Activated naive CD8-positive, alpha-beta T cell treated with anti-CD3 and anti-CD28 coated beads, Interleukin-2, amount 10 ng/mL, durations not matched to agents 7 days and 5 days (primary cell): ENCODE measurements at regions not wholly inside any gene's neighbourhood (a gene's known extent, or its start where the extent isn't known, plus 50 kb on each side); places are given as distances from the start of the nearest gene placed in this dataset.

Experiments used
- ATAC-seq: fragments of 150-1000 bp; cut with Tn5 transposase; one replicate; pipeline ENCODE4 v1.10.0; 2021; ENCODE audit warnings: low read depth, moderate library complexity
- POLR2A ChIA-PET: fragments of 350-600 bp; sonication (Branson Sonifier 250); formaldehyde crosslinking; loops from one replicate; lab custom pipeline; 2021; ENCODE audit warnings: antibody characterized with exemption; lab: Charles Lee
- DNase-seq: peaks from one replicate; pipeline ENCODE4 v3.0.0; 2021
- H3K27ac Mint-ChIP-seq: one replicate; pipeline ENCODE4 v1.8.0; 2022; ENCODE audit warnings: mild to moderate bottlenecking, mixed read lengths
- H3K27me3 Mint-ChIP-seq: one replicate; pipeline ENCODE4 v1.8.0; 2022; ENCODE audit warnings: mild to moderate bottlenecking, moderate library complexity, mixed read lengths
- H3K36me3 Mint-ChIP-seq: one replicate; pipeline ENCODE4 v1.8.0; 2021; ENCODE audit warnings: mild to moderate bottlenecking, mixed read lengths
- H3K4me1 Mint-ChIP-seq: one replicate; pipeline ENCODE4 v1.8.0; 2021; ENCODE audit warnings: mixed read lengths
- H3K4me3 Mint-ChIP-seq: one replicate; pipeline ENCODE4 v1.8.0; 2022; ENCODE audit warnings: mild to moderate bottlenecking, moderate library complexity, mixed read lengths
- H3K9me3 Mint-ChIP-seq: one replicate; pipeline ENCODE4 v1.8.0; 2021; ENCODE audit warnings: mixed read lengths

DNA sequence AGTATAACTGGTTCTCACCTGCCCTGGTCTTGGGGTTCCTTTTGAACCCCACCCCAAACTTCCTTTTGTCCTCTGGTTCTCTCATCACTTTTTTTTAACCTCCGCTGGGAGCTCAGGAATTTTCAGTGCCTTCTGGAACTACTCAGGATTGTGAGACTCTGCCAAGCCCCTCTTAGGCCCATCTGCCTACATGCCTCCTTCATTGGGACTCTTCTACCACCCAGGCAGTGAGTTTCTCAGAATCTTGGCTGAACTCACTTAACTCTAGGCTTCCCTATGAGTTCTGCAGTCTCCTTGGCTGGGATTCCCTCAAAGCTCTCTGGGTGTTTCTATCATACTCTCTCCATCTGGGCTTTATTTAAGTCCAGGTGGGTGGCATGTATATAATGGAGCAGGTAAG is 86.3 kb downstream of the MDH1 start:
- POLR2A ChIA-PET = no interaction called here
- H3K27me3 Mint-ChIP-seq = peaks cover 3% of the 10 kb centered on the region
- H3K27ac Mint-ChIP-seq = no peak overlapping the region
- no peak for ATAC-seq
- no peak overlapping the region for H3K4me3 Mint-ChIP-seq
- no peaks in the 10 kb centered on the region for H3K9me3 Mint-ChIP-seq
- no peaks in the 10 kb centered on the region for H3K36me3 Mint-ChIP-seq
- H3K4me1 Mint-ChIP-seq = peaks cover 2% of the 10 kb centered on the region
- no peak for DNase-seq

DNA sequence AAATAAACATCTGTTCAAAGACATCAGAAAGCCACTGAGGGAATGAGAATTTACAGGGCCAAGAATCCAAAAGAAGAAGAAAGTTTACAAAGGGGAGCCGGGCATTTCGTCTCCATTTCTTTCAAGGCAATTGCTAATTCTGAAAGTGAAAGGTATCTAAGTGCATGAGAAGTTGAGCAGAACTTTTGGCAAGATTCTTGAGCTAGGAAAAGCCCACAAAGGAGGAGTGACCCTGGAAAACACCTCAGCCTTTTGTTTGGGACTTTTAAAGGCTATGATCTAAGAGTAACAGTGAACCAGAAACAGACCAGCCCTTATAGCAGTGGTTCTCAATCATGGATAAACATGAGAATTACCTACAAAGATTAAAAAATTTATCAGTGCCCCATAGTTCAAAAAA is 87.4 kb downstream of the MDH1 start:
- Mint-ChIP-seq H3K27me3 (peaks cover 3% of the 10 kb centered on the region), H3K27ac (no peak overlapping the region), H3K9me3 (no peaks in the 10 kb centered on the region), H3K4me1 (peaks cover 2% of the 10 kb centered on the region), H3K36me3 (no peaks in the 10 kb centered on the region), H3K4me3 (no peak overlapping the region)
- POLR2A ChIA-PET = interaction anchor here (0.6 kb wide), 1 partner anchor 117 kb away, joined by 3 read pairs; no protein-coding TSS in a partner anchor
- ATAC-seq = no peak
- no peak for DNase-seq

- no peak for ATAC-seq
- Mint-ChIP-seq H3K27ac (no peak overlapping the region), H3K27me3 (no peaks in the 10 kb centered on the region), H3K9me3 (no peaks in the 10 kb centered on the region), H3K36me3 (no peaks in the 10 kb centered on the region), H3K4me3 (no peak overlapping the region), H3K4me1 (peaks cover 2% of the 10 kb centered on the region)
- DNase-seq = no peak
- POLR2A ChIA-PET = no interaction called here
Observed at GRCh38 chr2:63678085-63678484, 89.3 kb downstream of the MDH1 start.

DNA sequence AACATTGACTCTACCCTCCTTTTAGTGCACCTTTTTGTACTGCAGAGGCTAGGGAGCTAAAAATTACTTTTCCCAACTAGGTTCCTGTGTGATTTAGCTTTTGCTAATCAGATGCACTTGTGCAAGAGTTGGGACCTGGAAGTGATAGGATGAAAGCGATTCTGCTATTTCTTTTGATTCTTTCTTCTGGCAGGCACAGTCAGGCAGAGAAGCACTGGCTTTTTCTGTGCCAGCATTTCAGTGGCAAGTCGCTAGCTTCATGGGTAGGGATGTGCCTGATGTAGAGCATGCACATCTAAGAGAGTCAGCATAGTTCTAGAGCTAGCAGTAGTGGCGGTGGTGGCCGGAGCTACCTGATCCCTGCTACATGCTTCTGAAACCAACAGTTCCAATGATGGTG is 89.8 kb downstream of the MDH1 start:
- no peak for ATAC-seq
- Mint-ChIP-seq H3K9me3 (no peaks in the 10 kb centered on the region), H3K36me3 (no peaks in the 10 kb centered on the region), H3K4me1 (peaks cover 2% of the 10 kb centered on the region), H3K27ac (no peak overlapping the region), H3K27me3 (no peaks in the 10 kb centered on the region), H3K4me3 (no peak overlapping the region)
- POLR2A ChIA-PET = no interaction called here
- no peak for DNase-seq

GRCh38 chr2:63679252-63679855 is 90.6 kb downstream of the MDH1 start:
- Mint-ChIP-seq H3K27ac (no peak overlapping the region), H3K4me3 (no peak overlapping the region), H3K27me3 (no peaks in the 10 kb centered on the region), H3K4me1 (peaks cover 2% of the 10 kb centered on the region), H3K9me3 (no peaks in the 10 kb centered on the region), H3K36me3 (no peaks in the 10 kb centered on the region)
- no peak for DNase-seq
- POLR2A ChIA-PET = no interaction called here
- no peak for ATAC-seq

- POLR2A ChIA-PET = no interaction called here
- no peaks in the 10 kb centered on the region for H3K36me3 Mint-ChIP-seq
- H3K27ac Mint-ChIP-seq = no peak overlapping the region
- no peak for ATAC-seq
- peaks cover 2% of the 10 kb centered on the region for H3K4me1 Mint-ChIP-seq
- H3K27me3 Mint-ChIP-seq = no peaks in the 10 kb centered on the region
- H3K9me3 Mint-ChIP-seq = no peaks in the 10 kb centered on the region
- no peak for DNase-seq
- no peak overlapping the region for H3K4me3 Mint-ChIP-seq
Observed at GRCh38 chr2:63680455-63680854, 91.7 kb downstream of the MDH1 start.

- POLR2A ChIA-PET = no interaction called here
- Mint-ChIP-seq H3K36me3 (no peaks in the 10 kb centered on the region), H3K9me3 (no peaks in the 10 kb centered on the region), H3K27me3 (peaks cover 6% of the 10 kb centered on the region), H3K27ac (no peak overlapping the region), H3K4me1 (no peaks in the 10 kb centered on the region), H3K4me3 (no peak overlapping the region)
- DNase-seq = no peak
- ATAC-seq = no peak
Observed at GRCh38 chr2:63681896-63682295, 93.1 kb downstream of the MDH1 start.

DNA sequence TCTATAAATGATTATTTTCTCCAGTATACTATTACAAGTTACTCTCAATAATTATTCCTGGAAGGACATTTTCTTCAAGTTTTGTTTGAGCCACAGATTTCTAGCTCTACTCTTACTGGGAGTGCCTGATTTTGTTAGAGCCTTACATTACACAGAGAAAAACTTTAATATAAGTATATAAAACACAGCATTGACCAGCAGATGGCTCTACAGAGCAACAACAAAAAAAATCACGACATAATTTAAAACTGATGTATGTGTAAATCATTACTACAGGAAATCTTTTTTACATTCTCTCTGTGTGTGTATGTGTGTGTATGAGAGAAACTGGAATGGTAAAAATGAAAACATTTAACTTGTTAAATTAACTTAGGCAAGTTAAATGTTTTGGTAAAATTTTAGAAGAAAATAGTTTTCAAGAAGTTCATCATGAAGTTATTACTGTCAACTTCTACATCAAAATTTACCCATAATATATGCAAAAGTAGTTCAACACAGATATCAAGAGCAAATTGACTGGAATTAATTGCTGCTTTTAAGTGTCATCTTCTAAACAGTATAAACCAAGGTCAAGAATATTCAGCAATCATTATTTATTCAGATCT is 103.3 kb downstream of the MDH1 start:
- Mint-ChIP-seq H3K27ac (no peak overlapping the region), H3K4me1 (no peaks in the 10 kb centered on the region), H3K4me3 (no peak overlapping the region), H3K9me3 (no peaks in the 10 kb centered on the region), H3K27me3 (peaks cover 3% of the 10 kb centered on the region), H3K36me3 (no peaks in the 10 kb centered on the region)
- ATAC-seq (no peak), DNase-seq (no peak)
- POLR2A ChIA-PET = no interaction called here

DNA sequence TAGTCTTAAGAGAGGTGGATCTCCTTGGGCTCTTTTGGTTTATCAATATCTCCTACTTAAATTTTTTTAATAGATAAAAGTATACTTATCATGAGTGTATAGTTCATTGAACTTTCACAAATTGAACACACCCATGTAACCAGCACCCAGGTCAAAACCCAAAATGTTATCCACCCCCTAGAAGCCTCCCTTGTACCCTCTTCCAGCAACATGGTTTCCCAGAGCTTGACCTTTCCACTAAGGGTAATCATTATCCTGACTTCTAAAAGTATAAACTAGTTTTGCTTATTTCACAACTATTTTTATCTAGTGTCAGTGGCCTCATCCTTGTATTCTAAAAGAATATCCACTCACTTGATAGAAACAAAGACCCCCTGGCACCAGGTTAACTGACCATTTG is 106.8 kb downstream of the MDH1 start:
- Mint-ChIP-seq H3K27ac (no peak overlapping the region), H3K4me1 (no peaks in the 10 kb centered on the region), H3K9me3 (no peaks in the 10 kb centered on the region), H3K4me3 (no peak overlapping the region), H3K27me3 (no peaks in the 10 kb centered on the region), H3K36me3 (no peaks in the 10 kb centered on the region)
- ATAC-seq = no peak
- POLR2A ChIA-PET = no interaction called here
- no peak for DNase-seq

DNA sequence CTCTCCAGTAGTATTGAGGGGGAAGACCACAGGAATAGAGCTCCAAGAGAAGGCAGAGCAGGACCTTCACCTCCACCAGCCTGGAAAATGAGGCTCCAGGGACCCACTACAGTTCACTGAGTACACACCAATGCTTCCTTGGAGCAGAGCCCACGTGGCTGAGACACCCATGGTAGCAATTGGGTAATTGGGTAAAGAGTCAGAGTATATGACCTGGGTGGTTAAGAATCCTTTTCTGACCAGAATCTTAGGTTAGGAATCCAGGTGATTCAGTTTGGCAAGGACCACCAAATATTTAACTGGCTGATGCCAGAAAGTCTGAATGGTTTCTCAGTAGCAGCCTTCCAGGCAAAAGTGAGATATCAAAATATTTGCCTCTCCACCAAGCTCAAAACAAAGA is 107.7 kb downstream of the MDH1 start:
- ATAC-seq (no peak), DNase-seq (no peak)
- H3K9me3 Mint-ChIP-seq = no peaks in the 10 kb centered on the region
- POLR2A ChIA-PET = no interaction called here
- H3K27me3 Mint-ChIP-seq = no peaks in the 10 kb centered on the region
- H3K36me3 Mint-ChIP-seq = no peaks in the 10 kb centered on the region
- no peak overlapping the region for H3K27ac Mint-ChIP-seq
- no peaks in the 10 kb centered on the region for H3K4me1 Mint-ChIP-seq
- no peak overlapping the region for H3K4me3 Mint-ChIP-seq

DNA sequence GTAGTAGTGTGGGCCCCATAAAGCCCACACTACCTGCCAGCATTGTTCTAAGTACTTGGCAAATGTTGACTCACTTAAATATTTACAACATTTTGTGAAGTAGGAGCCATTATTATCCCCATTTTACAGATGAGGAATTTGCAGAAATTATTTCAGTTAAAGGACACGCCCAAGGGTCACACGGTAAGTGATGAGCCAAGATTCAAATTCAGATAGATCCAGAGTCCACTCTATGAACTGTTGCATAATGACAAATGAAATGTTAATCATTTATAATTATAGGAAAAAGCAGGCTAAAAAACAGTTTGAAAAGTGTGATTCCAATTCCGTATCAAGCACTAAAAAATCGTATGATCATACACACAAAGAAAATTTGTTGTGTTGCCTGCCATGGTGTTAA is 108.4 kb downstream of the MDH1 start:
- ATAC-seq = no peak
- no peak overlapping the region for H3K27ac Mint-ChIP-seq
- no peaks in the 10 kb centered on the region for H3K36me3 Mint-ChIP-seq
- H3K27me3 Mint-ChIP-seq = no peaks in the 10 kb centered on the region
- H3K4me3 Mint-ChIP-seq = no peak overlapping the region
- POLR2A ChIA-PET = no interaction called here
- no peaks in the 10 kb centered on the region for H3K4me1 Mint-ChIP-seq
- no peaks in the 10 kb centered on the region for H3K9me3 Mint-ChIP-seq
- DNase-seq = no peak

- H3K4me1 Mint-ChIP-seq = no peaks in the 10 kb centered on the region
- ATAC-seq = peak; percentile 96
- DNase-seq = no peak
- H3K9me3 Mint-ChIP-seq = no peaks in the 10 kb centered on the region
- H3K27ac Mint-ChIP-seq = no peak overlapping the region
- H3K36me3 Mint-ChIP-seq = no peaks in the 10 kb centered on the region
- H3K4me3 Mint-ChIP-seq = no peak overlapping the region
- POLR2A ChIA-PET = interaction anchor here (1.2 to 1.6 kb wide), 2 partner anchors 142 to 162 kb away, joined by 4 to 11 read pairs; partner anchors contain the start of gene UGP2
- no peaks in the 10 kb centered on the region for H3K27me3 Mint-ChIP-seq
Observed at GRCh38 chr2:63698786-63699548, 110.2 kb downstream of the MDH1 start.

DNA sequence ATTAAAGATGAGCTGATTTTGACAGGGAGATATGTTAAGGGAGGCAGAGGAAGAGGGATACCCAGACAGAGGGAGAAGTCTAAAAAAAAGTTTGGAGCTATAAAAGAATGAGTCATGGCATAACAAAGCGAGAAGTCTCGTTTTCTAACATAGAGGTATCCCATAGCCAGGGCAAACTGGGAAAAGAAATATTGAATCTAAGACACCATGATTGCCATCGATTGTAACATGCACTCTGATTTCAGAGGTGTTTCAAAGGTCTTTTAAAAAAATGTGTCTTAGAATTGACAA is 110.7 kb downstream of the MDH1 start:
- H3K36me3 Mint-ChIP-seq = no peaks in the 10 kb centered on the region
- H3K27ac Mint-ChIP-seq = no peak overlapping the region
- no peak for ATAC-seq
- H3K4me3 Mint-ChIP-seq = no peak overlapping the region
- H3K4me1 Mint-ChIP-seq = no peaks in the 10 kb centered on the region
- no peak for DNase-seq
- H3K27me3 Mint-ChIP-seq = no peaks in the 10 kb centered on the region
- H3K9me3 Mint-ChIP-seq = no peaks in the 10 kb centered on the region
- POLR2A ChIA-PET = interaction anchor here (0.7 to 1.2 kb wide), 2 partner anchors 162 to 964 kb away, joined by 4 to 6 read pairs; no protein-coding TSS in a partner anchor

DNA sequence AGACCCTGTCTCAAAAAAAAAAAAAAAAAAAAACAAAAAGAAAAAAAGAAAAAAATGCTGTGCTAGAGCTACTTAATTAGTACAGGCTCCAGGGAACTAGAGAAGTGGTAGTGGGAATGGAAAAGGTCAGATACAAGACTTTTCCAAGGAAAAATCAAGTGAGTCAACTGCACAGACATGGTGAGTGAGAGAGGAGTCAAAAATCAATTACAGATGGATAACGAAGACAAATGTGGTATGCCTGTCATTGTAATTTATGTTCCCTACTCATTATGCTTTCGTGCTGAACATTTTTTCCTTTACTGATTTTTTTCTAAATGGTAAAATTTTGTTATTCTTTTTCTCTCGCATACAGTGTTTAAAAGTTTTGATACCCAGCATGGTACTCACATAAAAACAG is 111.5 kb downstream of the MDH1 start:
- Mint-ChIP-seq H3K27me3 (peaks cover 4% of the 10 kb centered on the region), H3K4me1 (no peaks in the 10 kb centered on the region), H3K27ac (no peak overlapping the region), H3K9me3 (no peaks in the 10 kb centered on the region), H3K36me3 (no peaks in the 10 kb centered on the region), H3K4me3 (no peak overlapping the region)
- POLR2A ChIA-PET = interaction anchor here (0.6 to 0.7 kb wide), 2 partner anchors 152 to 963 kb away, joined by 3 to 6 read pairs; no protein-coding TSS in a partner anchor
- DNase-seq = no peak
- ATAC-seq = no peak
